Calu3 (cell line): ENCODE measurements at regions not wholly inside any gene's neighbourhood (a gene's known extent, or its start where the extent isn't known, plus 50 kb on each side); places are given as distances from the start of the nearest gene placed in this dataset.

Source experiments
- BruUV-seq: library from RNA; stranded (reverse); fragments of 400-500 nt; replicated peaks from 2 replicates; lab custom pipeline; 2021; lab: Mats Ljungman, UMichigan
- CTCF ChIA-PET: fragments of 300-600 bp; sonication (Branson Sonifier 250); formaldehyde crosslinking; loops from one replicate; lab custom pipeline; 2022; ENCODE audit warnings: antibody characterized with exemption; lab: Charles Lee
- DNase-seq: peaks from one replicate; pipeline ENCODE4 v3.0.0; 2022
- H3K27ac Mint-ChIP-seq: one replicate; pipeline ENCODE4 v1.8.0; 2022; ENCODE audit warnings: mixed read lengths; ENCODE audit not compliant: unreplicated experiment
- H3K27me3 Mint-ChIP-seq: one replicate; pipeline ENCODE4 v1.8.0; 2022; ENCODE audit warnings: mixed read lengths; ENCODE audit not compliant: unreplicated experiment
- H3K36me3 Mint-ChIP-seq: one replicate; pipeline ENCODE4 v1.8.0; 2022; ENCODE audit warnings: mild to moderate bottlenecking, moderate library complexity, mixed read lengths; ENCODE audit not compliant: insufficient read depth, unreplicated experiment
- H3K4me1 Mint-ChIP-seq: one replicate; pipeline ENCODE4 v1.8.0; 2022; ENCODE audit warnings: mild to moderate bottlenecking, low read depth, mixed read lengths; ENCODE audit not compliant: unreplicated experiment
- H3K4me3 Mint-ChIP-seq: one replicate; pipeline ENCODE4 v1.8.0; 2022; ENCODE audit warnings: mild to moderate bottlenecking, low read depth, moderate library complexity, mixed read lengths; ENCODE audit not compliant: unreplicated experiment
- H3K9me3 Mint-ChIP-seq: one replicate; pipeline ENCODE4 v1.8.0; 2022; ENCODE audit warnings: low read depth, mixed read lengths; ENCODE audit not compliant: unreplicated experiment
- intact Hi-C: fragments of 100-400 bp; cut with micrococcal nuclease; formaldehyde crosslinking; loops from one replicate; pipeline ENCODE4 v1.10.0; 2022; ENCODE audit not compliant: unreplicated experiment
- TF ChIP-seq, protein P1 (sequence below): fragments of 200-600 bp; IDR thresholded peaks from one replicate; pipeline ENCODE4 v1.8.0; 2022; ENCODE audit warnings: antibody characterized with exemption; ENCODE audit not compliant: unreplicated experiment

DNA sequence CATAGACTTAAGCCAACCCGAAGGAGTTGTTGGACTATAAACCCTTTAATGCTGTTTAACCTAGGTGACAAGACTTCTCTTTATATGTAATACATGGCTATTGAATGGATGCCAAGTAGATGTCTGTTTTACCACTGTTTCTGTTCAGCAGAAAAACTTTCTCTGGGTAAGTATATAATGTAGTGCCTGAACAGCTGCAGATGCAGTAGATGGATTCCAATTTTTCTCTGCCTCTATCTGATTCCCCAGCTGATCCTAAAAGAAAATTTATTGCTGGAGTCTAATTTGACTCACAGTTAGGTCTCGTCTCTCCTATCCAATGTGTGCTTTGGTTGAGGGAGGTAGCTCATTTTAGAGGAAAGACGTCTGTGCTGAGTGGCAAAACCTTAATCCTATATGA, 256.5 kb upstream of the CBLB start:
- TF ChIP-seq, protein P1, sequence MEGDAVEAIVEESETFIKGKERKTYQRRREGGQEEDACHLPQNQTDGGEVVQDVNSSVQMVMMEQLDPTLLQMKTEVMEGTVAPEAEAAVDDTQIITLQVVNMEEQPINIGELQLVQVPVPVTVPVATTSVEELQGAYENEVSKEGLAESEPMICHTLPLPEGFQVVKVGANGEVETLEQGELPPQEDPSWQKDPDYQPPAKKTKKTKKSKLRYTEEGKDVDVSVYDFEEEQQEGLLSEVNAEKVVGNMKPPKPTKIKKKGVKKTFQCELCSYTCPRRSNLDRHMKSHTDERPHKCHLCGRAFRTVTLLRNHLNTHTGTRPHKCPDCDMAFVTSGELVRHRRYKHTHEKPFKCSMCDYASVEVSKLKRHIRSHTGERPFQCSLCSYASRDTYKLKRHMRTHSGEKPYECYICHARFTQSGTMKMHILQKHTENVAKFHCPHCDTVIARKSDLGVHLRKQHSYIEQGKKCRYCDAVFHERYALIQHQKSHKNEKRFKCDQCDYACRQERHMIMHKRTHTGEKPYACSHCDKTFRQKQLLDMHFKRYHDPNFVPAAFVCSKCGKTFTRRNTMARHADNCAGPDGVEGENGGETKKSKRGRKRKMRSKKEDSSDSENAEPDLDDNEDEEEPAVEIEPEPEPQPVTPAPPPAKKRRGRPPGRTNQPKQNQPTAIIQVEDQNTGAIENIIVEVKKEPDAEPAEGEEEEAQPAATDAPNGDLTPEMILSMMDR: no peak
- no TSS peak for BruUV-seq
- no peak overlapping the region for H3K4me3 Mint-ChIP-seq
- DNase-seq: no peak
- intact Hi-C loops: no loop called here
- no peaks in the 10 kb centered on the region for H3K4me1 Mint-ChIP-seq
- no peaks in the 10 kb centered on the region for H3K36me3 Mint-ChIP-seq
- no peaks in the 10 kb centered on the region for H3K9me3 Mint-ChIP-seq
- no peak overlapping the region for H3K27ac Mint-ChIP-seq
- CTCF ChIA-PET: no interaction called here
- no peaks in the 10 kb centered on the region for H3K27me3 Mint-ChIP-seq

- Mint-ChIP-seq H3K36me3 (no peaks in the 10 kb centered on the region), H3K4me3 (no peak overlapping the region), H3K4me1 (no peaks in the 10 kb centered on the region), H3K9me3 (no peaks in the 10 kb centered on the region), H3K27ac (no peak overlapping the region), H3K27me3 (no peaks in the 10 kb centered on the region)
- intact Hi-C loops: no loop called here
- TF ChIP-seq, protein P1: no peak
- no TSS peak for BruUV-seq
- no peak for DNase-seq
- CTCF ChIA-PET: no interaction called here
Observed at GRCh38 chr3:106126067-106126845, 257.4 kb upstream of the CBLB start.

- intact Hi-C loops: no loop called here
- TF ChIP-seq, protein P1: no peak
- CTCF ChIA-PET: no interaction called here
- BruUV-seq: no TSS peak
- no peak for DNase-seq
- no peaks in the 10 kb centered on the region for H3K27me3 Mint-ChIP-seq
- no peaks in the 10 kb centered on the region for H3K36me3 Mint-ChIP-seq
- H3K9me3 Mint-ChIP-seq: no peaks in the 10 kb centered on the region
- H3K27ac Mint-ChIP-seq: no peak overlapping the region
- no peak overlapping the region for H3K4me3 Mint-ChIP-seq
- no peaks in the 10 kb centered on the region for H3K4me1 Mint-ChIP-seq
Observed at GRCh38 chr3:106126846-106127235, 258.0 kb upstream of the CBLB start.

DNA sequence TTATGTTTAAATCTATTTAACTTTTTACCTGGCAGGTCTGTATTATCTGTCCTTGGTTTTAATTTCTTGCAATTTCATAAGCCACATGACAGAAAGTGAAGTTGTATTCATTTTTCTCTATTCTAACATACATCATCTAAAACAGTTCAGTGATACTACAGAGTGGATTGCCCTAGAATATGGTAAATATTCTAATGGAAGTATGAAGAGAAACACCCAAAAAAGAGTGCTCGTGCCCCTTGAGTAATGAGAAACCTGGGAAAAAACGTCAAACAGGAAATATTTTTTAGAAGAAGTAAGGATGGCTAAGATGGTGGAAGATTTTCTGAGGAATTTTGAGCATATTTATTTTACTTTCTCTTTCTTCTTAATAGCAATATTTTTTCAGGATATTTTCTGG, 261.1 kb upstream of the CBLB start:
- no peak for DNase-seq
- no peak overlapping the region for H3K27ac Mint-ChIP-seq
- BruUV-seq: no TSS peak
- CTCF ChIA-PET: no interaction called here
- H3K9me3 Mint-ChIP-seq: no peaks in the 10 kb centered on the region
- no peaks in the 10 kb centered on the region for H3K27me3 Mint-ChIP-seq
- TF ChIP-seq, protein P1: no peak
- no peaks in the 10 kb centered on the region for H3K4me1 Mint-ChIP-seq
- intact Hi-C loops: no loop called here
- no peak overlapping the region for H3K4me3 Mint-ChIP-seq
- H3K36me3 Mint-ChIP-seq: no peaks in the 10 kb centered on the region
